NCI-H2029 (cell line): ENCODE measurements at regions not wholly inside any gene's neighbourhood (a gene's known extent, or its start where the extent isn't known, plus 50 kb on each side); places are given as distances from the start of the nearest gene placed in this dataset.

ENCODE experiments used
- DNase-seq: peaks from one replicate; lab custom pipeline; 2025; lab: John Stamatoyannopoulos, UW

DNA sequence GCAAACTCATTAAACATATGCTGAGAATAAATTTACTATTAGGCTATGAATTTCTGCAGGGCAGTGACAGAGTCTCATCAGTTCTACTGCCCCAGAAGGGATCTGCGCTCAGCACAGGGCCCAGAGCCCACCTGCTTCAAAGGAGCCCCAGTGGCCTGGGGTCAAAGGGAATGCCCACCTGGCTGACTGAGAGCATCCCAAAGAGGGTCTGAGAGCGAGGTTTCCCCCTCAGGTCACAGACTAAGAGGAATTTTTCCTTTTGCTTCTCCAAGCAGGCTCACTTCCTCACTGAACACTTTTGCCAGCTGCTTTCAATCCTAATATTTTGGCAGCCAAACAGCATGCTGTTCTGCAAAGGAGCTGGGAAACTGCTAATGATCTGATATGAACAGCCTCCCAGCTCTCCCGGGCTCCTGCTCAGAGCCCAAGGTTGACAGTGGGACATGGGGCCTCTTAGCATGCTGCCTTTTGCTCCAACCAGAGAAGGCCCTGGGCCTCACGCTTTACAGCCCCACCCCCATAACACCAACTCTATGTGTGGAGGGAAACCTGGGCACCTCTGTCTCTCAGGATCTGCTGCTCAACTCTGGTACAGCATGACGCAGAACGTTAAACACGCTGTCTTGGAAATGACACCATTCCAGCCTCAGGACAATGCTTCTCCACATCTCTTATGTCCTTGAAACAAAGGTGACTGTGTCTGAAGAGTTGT lies 70.7 kb upstream of the SYT6 start:
- no peak for DNase-seq

GRCh38 chr1:114222920-114223319 lies 69.3 kb upstream of the SYT6 start:
- DNase-seq: no peak

DNA sequence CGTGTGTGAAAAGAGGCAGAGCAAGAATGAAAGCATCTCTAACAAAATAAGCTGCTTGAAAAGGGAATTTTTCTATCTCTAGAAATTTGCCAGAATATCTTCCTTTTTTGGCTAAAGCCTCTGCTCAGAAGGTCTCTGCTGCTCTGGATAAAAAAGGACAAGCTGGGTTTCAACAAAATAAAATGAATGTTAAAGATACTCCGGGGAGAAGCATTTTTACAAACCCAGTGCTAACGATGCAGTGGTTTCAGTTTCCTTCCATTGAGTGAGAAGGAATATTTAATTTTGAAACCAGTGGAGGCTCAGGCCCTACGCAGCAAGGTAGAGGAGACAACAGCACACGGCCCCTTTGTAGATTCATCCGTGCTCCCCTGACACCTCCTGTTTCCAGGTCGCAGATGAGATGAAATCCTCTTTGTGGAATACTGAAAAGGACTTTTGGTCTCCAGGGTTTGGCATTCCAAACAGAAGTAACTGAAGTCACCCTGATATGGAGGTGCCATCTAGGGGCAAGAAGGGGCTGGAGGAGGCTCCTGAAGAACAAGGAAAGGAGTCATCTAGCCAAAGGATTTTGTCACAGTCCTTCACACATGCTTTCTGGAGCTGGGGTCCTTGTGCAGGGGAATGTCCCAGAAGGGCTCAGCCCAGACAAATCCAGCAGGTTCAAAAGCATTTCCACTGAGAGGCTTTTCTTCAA lies 65.7 kb upstream of the SYT6 start:
- DNase-seq: no peak

- DNase-seq: no peak
Observed at GRCh38 chr1:114218361-114219171, 64.9 kb upstream of the SYT6 start.

GRCh38 chr1:114216431-114217173 lies 62.9 kb upstream of the SYT6 start:
- no peak for DNase-seq

- no peak for DNase-seq
Observed at GRCh38 chr1:114215436-114215835, 61.8 kb upstream of the SYT6 start.

GRCh38 chr1:114214016-114214415 lies 60.3 kb upstream of the SYT6 start:
- DNase-seq: no peak

DNA sequence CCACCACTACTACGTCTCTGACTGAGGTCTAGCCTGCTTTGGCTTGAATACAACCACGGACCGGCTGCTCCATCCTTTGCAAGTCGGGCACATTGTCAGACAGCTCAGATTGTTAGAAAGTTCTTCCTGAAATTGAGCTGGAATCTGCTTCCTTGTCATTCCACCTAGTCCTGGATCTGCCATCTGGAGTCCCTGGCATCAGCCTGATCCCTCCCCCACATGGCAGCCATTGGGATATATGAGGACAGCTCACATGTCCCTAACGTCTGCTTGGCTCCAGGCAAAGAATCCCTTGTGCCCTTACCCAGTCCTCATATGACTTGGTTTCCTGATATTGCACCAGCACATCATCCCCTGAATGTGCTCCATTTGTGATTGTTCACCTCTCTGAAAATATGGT lies 56.3 kb upstream of the SYT6 start:
- no peak for DNase-seq

GRCh38 chr1:114208714-114209113 lies 55.0 kb upstream of the SYT6 start:
- no peak for DNase-seq

DNA sequence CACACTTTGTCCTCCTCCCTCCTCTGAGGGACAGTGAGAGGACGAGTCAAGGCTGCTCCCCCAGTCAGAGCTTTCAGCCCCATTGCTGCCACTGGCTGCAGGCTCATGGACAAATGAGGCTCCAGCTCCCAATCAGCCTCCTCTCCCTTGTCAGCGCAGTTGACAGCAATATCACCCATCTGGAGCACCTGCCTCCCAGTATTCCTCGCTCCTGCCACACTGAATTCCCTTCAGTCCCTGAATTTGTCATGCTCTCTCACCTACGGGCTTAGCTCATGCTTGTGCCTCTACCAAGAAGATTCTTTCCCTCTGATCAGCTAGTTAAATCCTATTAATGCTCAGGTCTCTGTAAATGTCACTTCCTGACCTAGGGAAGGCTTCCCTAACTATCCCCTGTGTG lies 54.4 kb upstream of the SYT6 start:
- DNase-seq: no peak

DNA sequence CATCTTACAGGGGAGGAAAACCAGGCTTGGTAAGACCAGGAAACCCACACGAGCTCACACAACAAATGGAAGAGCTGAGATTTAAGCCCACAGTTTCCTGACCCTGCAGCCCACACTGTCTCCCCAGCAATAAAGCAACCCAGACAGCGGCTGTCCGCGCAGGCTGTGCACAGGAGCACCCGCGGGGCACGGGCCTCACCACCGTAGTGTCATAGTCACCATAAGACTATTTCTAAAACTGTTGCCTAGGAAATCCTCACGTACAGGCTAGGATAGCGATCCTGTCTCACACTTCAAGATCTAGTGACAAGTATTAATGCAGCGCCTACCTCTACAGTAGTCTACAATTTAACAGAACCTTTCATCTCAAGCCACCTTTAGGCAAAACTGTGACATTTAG lies 54.0 kb upstream of the SYT6 start:
- no peak for DNase-seq

- no peak for DNase-seq
Observed at GRCh38 chr1:114206392-114206791, 52.7 kb upstream of the SYT6 start.

GRCh38 chr1:114203595-114204128 lies 50.0 kb upstream of the SYT6 start:
- no peak for DNase-seq
